Colonic mucosa (tissue), 4 donors: ENCODE measurements at regions not wholly inside any gene's neighbourhood (a gene's known extent, or its start where the extent isn't known, plus 50 kb on each side); places are given as distances from the start of the nearest gene placed in this dataset.

Experiments
- DNase-seq: peaks from one replicate; pipeline ENCODE4 v3.0.0-alpha.2; 2020
- H3K27ac ChIP-seq: fragments of 200-600 bp; one replicate; pipeline ENCODE4 v1.8.0; 2021
- H3K27me3 ChIP-seq: fragments of 200-600 bp; one replicate; pipeline ENCODE4 v1.8.0; 2021
- H3K36me3 ChIP-seq: fragments of 200-600 bp; one replicate; pipeline ENCODE4 v1.8.0; 2021
- H3K4me1 ChIP-seq: fragments of 200-600 bp; one replicate; pipeline ENCODE4 v1.8.0; 2021; ENCODE audit warnings: mild to moderate bottlenecking
- H3K4me3 ChIP-seq: fragments of 200-600 bp; one replicate; pipeline ENCODE4 v1.8.0; 2021
- H3K9ac ChIP-seq, 2 donors: one replicate each; pipeline ENCODE4 v1.7.0; 2013; ENCODE audit warnings: control low read depth in 2 of 2, low read depth in 2 of 2, low read length in 2 of 2
- H3K9me3 ChIP-seq: fragments of 200-600 bp; one replicate; pipeline ENCODE4 v1.8.0; 2021
- CTCF ChIP-seq: fragments of 200-600 bp; IDR thresholded peaks from one replicate; pipeline ENCODE4 v1.8.0; 2022; ENCODE audit warnings: antibody characterized with exemption, mild to moderate bottlenecking
- intact Hi-C: fragments of 100-400 bp; cut with DNase I; formaldehyde crosslinking; loops from one replicate; pipeline ENCODE4 v1.14.1; 2022
- donor health status: healthy.
- donor health status: DM: no; HTN: no; CAD: no.
- donor health status: DM: no; HTN: no; CAD: no.

DNA sequence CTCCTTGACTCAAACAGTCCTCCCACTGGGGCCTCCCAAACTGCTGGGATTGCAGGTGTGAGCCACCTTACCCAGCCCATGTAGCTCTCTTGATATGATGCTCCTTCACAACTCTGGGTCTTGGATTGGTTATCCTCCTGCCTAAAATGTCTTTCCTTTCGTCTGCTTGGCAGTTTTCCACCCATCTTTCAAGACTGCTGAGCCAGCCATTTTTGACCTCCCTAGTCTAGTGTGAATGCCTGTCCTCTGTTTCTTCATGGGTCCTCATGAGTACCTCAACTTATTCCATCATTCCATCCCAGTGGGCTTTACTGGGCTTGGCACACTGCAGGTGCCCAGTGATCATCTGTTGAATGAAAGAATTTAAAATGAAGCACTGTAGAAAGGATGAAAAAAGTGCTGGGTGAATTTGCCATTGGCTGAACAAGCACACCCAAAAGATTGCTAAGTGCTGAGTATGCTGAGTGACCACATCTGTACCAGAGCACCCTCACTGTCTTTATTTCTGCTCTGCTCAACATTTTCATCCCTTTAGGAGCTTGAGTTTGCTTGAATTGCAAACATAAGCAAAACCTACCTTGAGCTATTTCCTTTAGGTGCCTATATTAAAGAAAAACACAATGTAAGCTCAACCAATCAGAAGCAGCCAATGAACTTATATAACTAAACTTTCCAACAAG lies 84.8 kb upstream of the FAM169A start:
- Histone ChIP-seq H3K4me1 (no peaks in the 10 kb centered on the region), H3K4me3 (no peak overlapping the region), H3K36me3 (no peaks in the 10 kb centered on the region), H3K27ac (no peak overlapping the region), H3K9me3 (no peaks in the 10 kb centered on the region), H3K27me3 (no peaks in the 10 kb centered on the region), H3K9ac (no peak overlapping the region)
- no peak for DNase-seq
- intact Hi-C loops: no loop called here
- TF ChIP-seq CTCF: no peak

GRCh38 chr5:74949976-74950375 lies 83.8 kb upstream of the FAM169A start:
- no peak for TF ChIP-seq CTCF
- H3K27ac ChIP-seq: no peak overlapping the region

GRCh38 chr5:74948031-74948546 lies 81.9 kb upstream of the FAM169A start:
- DNase-seq: no peak
- Histone ChIP-seq H3K4me3 (no peak overlapping the region), H3K4me1 (no peaks in the 10 kb centered on the region), H3K27ac (no peak overlapping the region), H3K27me3 (no peaks in the 10 kb centered on the region), H3K36me3 (no peaks in the 10 kb centered on the region), H3K9me3 (no peaks in the 10 kb centered on the region), H3K9ac (no peak overlapping the region)
- TF ChIP-seq CTCF: no peak
- intact Hi-C loops: no loop called here

More at GRCh38 chr5:74949976-74950375, 83.8 kb upstream of the FAM169A start:
- Histone ChIP-seq H3K27me3 (no peaks in the 10 kb centered on the region), H3K36me3 (no peaks in the 10 kb centered on the region), H3K4me3 (no peak overlapping the region), H3K9me3 (no peaks in the 10 kb centered on the region), H3K9ac (no peak overlapping the region), H3K4me1 (no peaks in the 10 kb centered on the region)
- no peak for DNase-seq
- intact Hi-C loops: no loop called here

- H3K27ac ChIP-seq: no peak overlapping the region
- no peaks in the 10 kb centered on the region for H3K9me3 ChIP-seq
- H3K4me3 ChIP-seq: no peak overlapping the region
- no peak for TF ChIP-seq CTCF
- H3K4me1 ChIP-seq: no peaks in the 10 kb centered on the region
- intact Hi-C loops: no loop called here
- no peaks in the 10 kb centered on the region for H3K27me3 ChIP-seq
- H3K9ac ChIP-seq: no peak overlapping the region
- no peaks in the 10 kb centered on the region for H3K36me3 ChIP-seq
- no peak for DNase-seq
Observed at GRCh38 chr5:74946471-74946870, 80.3 kb upstream of the FAM169A start.

GRCh38 chr5:74945561-74946165 lies 79.5 kb upstream of the FAM169A start:
- intact Hi-C loops: no loop called here
- no peak for DNase-seq
- no peak overlapping the region for H3K4me3 ChIP-seq
- H3K9ac ChIP-seq: no peak overlapping the region
- H3K4me1 ChIP-seq: no peaks in the 10 kb centered on the region
- no peaks in the 10 kb centered on the region for H3K9me3 ChIP-seq
- no peak overlapping the region for H3K27ac ChIP-seq
- TF ChIP-seq CTCF: no peak
- no peaks in the 10 kb centered on the region for H3K36me3 ChIP-seq
- no peaks in the 10 kb centered on the region for H3K27me3 ChIP-seq
